Hindlimb muscle (tissue), 1 donor: ENCODE measurements at regions not wholly inside any gene's neighbourhood (a gene's known extent, or its start where the extent isn't known, plus 50 kb on each side); places are given as distances from the start of the nearest gene placed in this dataset.
A peak's percentile ranks its signal among the peaks of the same experiment; 100 is the strongest.
"Not testable (repeated sequence)": the region's sequence is repeated elsewhere in the genome, so short reads cannot be mapped to it uniquely, and the experiment has no call there.

Source experiments
- DNase-seq: peaks from one replicate; pipeline ENCODE4 v3.0.0-alpha.2; 2013

- no peak for DNase-seq
These were observed 174.2 kb upstream of the SLC38A2 start for GRCh38 chr12:46546634-46547273.

- DNase-seq = not testable (repeated sequence)
These were observed 170.8 kb upstream of the SLC38A2 start for GRCh38 chr12:46543378-46543795.

GRCh38 chr12:46538976-46539375 is 166.4 kb upstream of the SLC38A2 start:
- DNase-seq = no peak

GRCh38 chr12:46537387-46537955 is 164.9 kb upstream of the SLC38A2 start:
- no peak for DNase-seq

- not testable (repeated sequence) for DNase-seq
These were observed 163.7 kb upstream of the SLC38A2 start for GRCh38 chr12:46536316-46536715.

- no peak for DNase-seq
These were observed 163.3 kb upstream of the SLC38A2 start for GRCh38 chr12:46535907-46536306.

- no peak for DNase-seq
These were observed 162.8 kb upstream of the SLC38A2 start for GRCh38 chr12:46535376-46535775.

- DNase-seq = peak; percentile 58
These were observed 161.8 kb upstream of the SLC38A2 start for GRCh38 chr12:46534327-46534840.

GRCh38 chr12:46533723-46534122 is 161.2 kb upstream of the SLC38A2 start:
- DNase-seq = no peak

GRCh38 chr12:46531804-46532203 is 159.2 kb upstream of the SLC38A2 start:
- DNase-seq = no peak

- no peak for DNase-seq
These were observed 158.6 kb upstream of the SLC38A2 start for GRCh38 chr12:46531059-46531785.

GRCh38 chr12:46530373-46531056 is 157.9 kb upstream of the SLC38A2 start:
- DNase-seq = no peak

GRCh38 chr12:46526233-46526632 is 153.7 kb upstream of the SLC38A2 start:
- DNase-seq = no peak

GRCh38 chr12:46524778-46525177 is 152.2 kb upstream of the SLC38A2 start:
- peak; percentile 46 for DNase-seq

GRCh38 chr12:46523863-46524770 is 151.5 kb upstream of the SLC38A2 start:
- no peak for DNase-seq

- no peak for DNase-seq
These were observed 150.9 kb upstream of the SLC38A2 start for GRCh38 chr12:46523446-46523845.

- no peak for DNase-seq
These were observed 149.5 kb upstream of the SLC38A2 start for GRCh38 chr12:46522071-46522470.

GRCh38 chr12:46521145-46521544 is 148.6 kb upstream of the SLC38A2 start:
- DNase-seq = no peak

GRCh38 chr12:46519407-46519806 is 146.8 kb upstream of the SLC38A2 start:
- no peak for DNase-seq

GRCh38 chr12:46518729-46519128 is 146.2 kb upstream of the SLC38A2 start:
- no peak for DNase-seq

GRCh38 chr12:46518169-46518568 is 145.6 kb upstream of the SLC38A2 start:
- DNase-seq = no peak

GRCh38 chr12:46517579-46517962 is 145.0 kb upstream of the SLC38A2 start:
- DNase-seq = no peak
